ENCODE measurements at regions not wholly inside any gene's neighbourhood (a gene's known extent, or its start where the extent isn't known, plus 50 kb on each side); places are given as distances from the start of the nearest gene placed in this dataset.

- TF ChIP-seq MAFK (IDR thresholded peaks at IDR 0.05; ENCODE audit: partially characterized antibody) (no peak), ZSCAN20 (CRISPR knock-in tag; IDR thresholded peaks at IDR 0.05) (no peak), POLR2A (IDR thresholded peaks at IDR 0.05; ENCODE audit: low read length) (no peak)
Observed at GRCh38 chr11:133586903-133587517, 54.7 kb upstream of the OPCML start.

Data from A549 (cell line).